ENCODE measurements at regions not wholly inside any gene's neighbourhood (a gene's known extent, or its start where the extent isn't known, plus 50 kb on each side); places are given as distances from the start of the nearest gene placed in this dataset.
"Not testable (repeated sequence)": the region's sequence is repeated elsewhere in the genome, so short reads cannot be mapped to it uniquely, and the experiment has no call there.

GRCh38 chr5:6243706-6244338 is 134.5 kb downstream of the MED10 start:
- TF ChIP-seq, protein P1, sequence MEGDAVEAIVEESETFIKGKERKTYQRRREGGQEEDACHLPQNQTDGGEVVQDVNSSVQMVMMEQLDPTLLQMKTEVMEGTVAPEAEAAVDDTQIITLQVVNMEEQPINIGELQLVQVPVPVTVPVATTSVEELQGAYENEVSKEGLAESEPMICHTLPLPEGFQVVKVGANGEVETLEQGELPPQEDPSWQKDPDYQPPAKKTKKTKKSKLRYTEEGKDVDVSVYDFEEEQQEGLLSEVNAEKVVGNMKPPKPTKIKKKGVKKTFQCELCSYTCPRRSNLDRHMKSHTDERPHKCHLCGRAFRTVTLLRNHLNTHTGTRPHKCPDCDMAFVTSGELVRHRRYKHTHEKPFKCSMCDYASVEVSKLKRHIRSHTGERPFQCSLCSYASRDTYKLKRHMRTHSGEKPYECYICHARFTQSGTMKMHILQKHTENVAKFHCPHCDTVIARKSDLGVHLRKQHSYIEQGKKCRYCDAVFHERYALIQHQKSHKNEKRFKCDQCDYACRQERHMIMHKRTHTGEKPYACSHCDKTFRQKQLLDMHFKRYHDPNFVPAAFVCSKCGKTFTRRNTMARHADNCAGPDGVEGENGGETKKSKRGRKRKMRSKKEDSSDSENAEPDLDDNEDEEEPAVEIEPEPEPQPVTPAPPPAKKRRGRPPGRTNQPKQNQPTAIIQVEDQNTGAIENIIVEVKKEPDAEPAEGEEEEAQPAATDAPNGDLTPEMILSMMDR (conservative IDR thresholded peaks at IDR 0.05; ENCODE audit: low read length) = no peak
- no peak for DNase-seq (ENCODE audit: low read depth)
- no peak overlapping the region for H3K4me3 ChIP-seq (ENCODE audit: low read length)

DNA sequence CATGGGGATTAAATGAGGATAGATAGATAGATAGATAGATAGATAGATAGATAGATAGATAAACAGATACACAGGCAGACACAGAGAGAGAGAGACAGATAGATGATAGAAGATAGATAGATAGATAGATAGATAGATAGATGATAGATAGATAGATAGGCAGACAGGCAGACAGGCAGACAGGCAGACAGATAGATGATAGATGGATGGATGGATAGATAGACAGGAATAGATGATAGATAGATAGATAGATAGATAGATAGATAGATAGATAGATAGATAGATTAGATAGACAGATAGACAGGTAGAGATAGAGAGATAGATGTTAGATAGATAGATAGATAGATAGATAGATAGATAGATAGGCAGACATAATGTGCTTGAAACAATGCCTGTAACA is 137.3 kb downstream of the MED10 start:
- not testable (repeated sequence) for DNase-seq (ENCODE audit: low read depth); H3K4me3 ChIP-seq (ENCODE audit: low read length)

- TF ChIP-seq, protein P1 (conservative IDR thresholded peaks at IDR 0.05; ENCODE audit: low read length) = no peak
- DNase-seq (ENCODE audit: low read depth) = no peak
- H3K4me3 ChIP-seq (ENCODE audit: low read length) = no peak overlapping the region
Measured at GRCh38 chr5:6236858-6237481, 141.4 kb downstream of the MED10 start.

DNA sequence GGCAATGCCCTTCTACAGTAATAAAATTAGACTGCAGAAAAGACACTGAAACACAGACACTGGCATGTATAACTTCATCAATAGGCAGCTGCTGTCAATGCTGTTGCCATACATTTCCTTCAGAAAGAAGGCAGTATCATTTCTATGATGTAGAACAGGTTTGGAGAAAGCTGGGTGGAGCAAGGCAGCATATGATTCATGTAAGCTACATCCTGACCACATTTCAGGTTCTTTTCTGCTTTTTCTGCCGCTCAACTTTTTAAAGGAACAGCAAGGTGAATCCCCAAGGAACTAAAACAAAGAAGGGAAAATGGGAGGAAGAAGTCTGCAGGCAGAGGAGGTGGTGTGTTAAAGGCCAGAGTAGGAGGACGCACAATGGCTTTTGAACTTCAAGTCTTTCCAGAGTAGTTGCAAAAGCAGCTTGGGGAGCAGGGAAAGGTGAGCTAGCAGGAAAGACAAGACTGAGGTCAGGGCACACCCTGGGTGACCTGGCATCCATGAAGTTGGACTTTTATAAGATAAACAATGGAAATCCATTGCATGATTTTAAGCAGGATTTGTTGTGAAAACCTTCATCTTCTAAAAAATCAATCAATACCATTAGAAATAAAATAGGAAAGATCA is 142.1 kb downstream of the MED10 start:
- DNase-seq (ENCODE audit: low read depth) = no peak
- TF ChIP-seq, protein P1 (conservative IDR thresholded peaks at IDR 0.05; ENCODE audit: low read length) = no peak
- H3K4me3 ChIP-seq (ENCODE audit: low read length) = no peak overlapping the region

DNA sequence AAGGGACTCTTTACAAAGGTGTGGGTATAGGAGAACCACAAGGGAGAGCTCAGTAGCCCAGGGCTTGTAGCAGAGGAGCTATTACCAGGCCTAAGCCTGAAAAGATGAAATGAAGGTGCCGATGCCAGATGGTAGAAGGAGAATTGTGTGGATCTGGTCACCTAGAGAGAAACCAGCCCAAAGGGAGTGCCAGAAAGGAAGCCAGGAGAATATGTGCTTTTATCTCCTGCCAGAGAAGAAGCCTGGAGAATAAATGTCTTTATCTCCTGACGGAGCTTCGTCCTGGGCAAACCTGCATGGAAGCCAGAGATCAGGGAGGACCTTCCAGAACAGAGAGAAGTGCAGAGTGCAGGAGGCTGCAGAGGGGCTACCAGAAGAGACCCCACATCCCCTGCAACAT is 142.6 kb downstream of the MED10 start:
- no peak for DNase-seq (ENCODE audit: low read depth)
- H3K4me3 ChIP-seq (ENCODE audit: low read length) = no peak overlapping the region
- TF ChIP-seq, protein P1 (conservative IDR thresholded peaks at IDR 0.05; ENCODE audit: low read length) = no peak

- H3K4me3 ChIP-seq (ENCODE audit: low read length) = no peak overlapping the region
- TF ChIP-seq, protein P1 (conservative IDR thresholded peaks at IDR 0.05; ENCODE audit: low read length) = no peak
- DNase-seq (ENCODE audit: low read depth) = peak; percentile 33
Measured at GRCh38 chr5:6228257-6229250, 149.8 kb downstream of the MED10 start.

GRCh38 chr5:6225121-6225607 is 153.2 kb downstream of the MED10 start:
- DNase-seq (ENCODE audit: low read depth) = no peak
- H3K4me3 ChIP-seq (ENCODE audit: low read length) = no peak overlapping the region
- TF ChIP-seq, protein P1 (conservative IDR thresholded peaks at IDR 0.05; ENCODE audit: low read length) = no peak
